ENCODE measurements at regions not wholly inside any gene's neighbourhood (a gene's known extent, or its start where the extent isn't known, plus 50 kb on each side); places are given as distances from the start of the nearest gene placed in this dataset.

- TF ChIP-seq POLR2AphosphoS5 (IDR thresholded peaks at IDR 0.05; ENCODE audit: borderline replicate concordance, low read depth, low read length) (no peak), EZH2 (IDR thresholded peaks at IDR 0.05) (no peak), FOXP2 (optimal IDR thresholded peaks at IDR 0.05; ENCODE audit: control extremely low read depth, extremely low read length, insufficient read depth) (no peak)
These were observed 159.0 kb downstream of the BARHL2 start for GRCh38 chr1:90558126-90558525.
